T-cell (primary cell): ENCODE measurements at regions not wholly inside any gene's neighbourhood (a gene's known extent, or its start where the extent isn't known, plus 50 kb on each side); places are given as distances from the start of the nearest gene placed in this dataset.

Source experiments
- ATAC-seq, 4 experiments: fragments of 200-7000 bp in 3 of 4; fragments of 150-1000 bp in 1 of 4; cut with Tn5 transposase; replicated peaks in 1 of 4; 1 replicate in 3 of 4; 2 replicates in 1 of 4; pipeline ENCODE4 v1.10.0; 2021; ENCODE audit warnings: moderate library complexity in 3 of 4, mild to moderate bottlenecking in 2 of 4, moderate number of reproducible peaks in 1 of 4
- CTCF ChIA-PET, 2 donors: fragments of 300-600 bp; sonication (Branson Sonifier 250); formaldehyde crosslinking; loops; one replicate each; lab custom pipeline; 2022; ENCODE audit warnings: antibody characterized with exemption in 2 of 2; lab: Charles Lee
- POLR2A ChIA-PET, 2 donors: fragments of 300-600 bp; sonication (Branson Sonifier 250); formaldehyde crosslinking; loops; one replicate each; lab custom pipeline; 2022; ENCODE audit warnings: antibody characterized with exemption in 2 of 2; lab: Charles Lee
- DNase-seq, 35 experiments: peaks; one replicate each; pipeline versions ENCODE4 v3.0.0 to v3.0.0-alpha.2; 2013 to 2023
- H3K27ac ChIP-seq: one replicate; pipeline ENCODE4 v1.5.1; 2013; ENCODE audit warnings: low read length
- H3K27me3 ChIP-seq, 2 experiments: replicated peaks in 1 of 2; 1 replicate in 1 of 2; 2 replicates in 1 of 2; pipeline versions ENCODE4 v1.6.1 to v1.7.0; 2013; ENCODE audit warnings: low read length in 1 of 2, mixed read lengths in 1 of 2; ENCODE audit not compliant: control insufficient read depth in 2 of 2, insufficient read depth in 2 of 2; ENCODE audit errors: extremely low read depth in 1 of 2
- H3K36me3 ChIP-seq, 2 donors: 1 replicate in 1 of 2; 2 replicates in 1 of 2; pipeline versions ENCODE4 v1.6.1 to v1.7.0; 2013; ENCODE audit warnings: low read length in 1 of 2; ENCODE audit not compliant: control insufficient read depth in 2 of 2, insufficient read depth in 1 of 2; ENCODE audit errors: extremely low read depth in 1 of 2
- H3K4me1 ChIP-seq, 2 experiments: 1 replicate in 1 of 2; 2 replicates in 1 of 2; pipeline versions ENCODE4 v1.6.1 to v1.7.0; 2013; ENCODE audit warnings: low read length in 2 of 2, mixed read lengths in 1 of 2; ENCODE audit not compliant: insufficient read depth in 2 of 2, control insufficient read depth in 1 of 2; ENCODE audit errors: extremely low read depth in 1 of 2
- H3K4me3 ChIP-seq, 2 donors: 1 replicate in 1 of 2; 2 replicates in 1 of 2; pipeline versions ENCODE4 v1.5.1 to v1.7.0; 2013; ENCODE audit warnings: mild to moderate bottlenecking in 2 of 2, low read length in 1 of 2, moderate library complexity in 1 of 2; ENCODE audit not compliant: control insufficient read depth in 1 of 2; ENCODE audit errors: extremely low read depth in 1 of 2
- H3K9me3 ChIP-seq: 2 replicates; pipeline ENCODE4 v1.7.0; 2013
- H3K27ac Mint-ChIP-seq, 2 donors: one replicate each; pipeline ENCODE4 v1.8.0; 2020 to 2021; ENCODE audit warnings: mild to moderate bottlenecking in 2 of 2, mixed read lengths in 2 of 2
- H3K27me3 Mint-ChIP-seq, 2 donors: one replicate each; pipeline ENCODE4 v1.8.0; 2021 to 2022; ENCODE audit warnings: mixed read lengths in 2 of 2
- H3K36me3 Mint-ChIP-seq: one replicate; pipeline ENCODE4 v1.8.0; 2021; ENCODE audit warnings: mixed read lengths
- H3K4me1 Mint-ChIP-seq, 3 donors: one replicate each; pipeline ENCODE4 v1.8.0; 2020 to 2022; ENCODE audit warnings: mixed read lengths in 3 of 3, mild to moderate bottlenecking in 1 of 3
- H3K4me3 Mint-ChIP-seq, 3 donors: one replicate each; pipeline ENCODE4 v1.8.0; 2020 to 2022; ENCODE audit warnings: mild to moderate bottlenecking in 3 of 3, mixed read lengths in 3 of 3, moderate library complexity in 3 of 3
- H3K9me3 Mint-ChIP-seq, 3 donors: one replicate each; pipeline ENCODE4 v1.8.0; 2020 to 2022; ENCODE audit warnings: mixed read lengths in 3 of 3
- WGBS: methylation state at CpG from one replicate; pipeline ENCODE4 v1.1.5; 2013; ENCODE audit warnings: missing lambda C conversion rate; ENCODE audit not compliant: insufficient coverage; 5-methylcytosine and 5-hydroxymethylcytosine counted together

- no peaks in the 10 kb centered on the region for H3K36me3 Mint-ChIP-seq
- Histone ChIP-seq H3K27ac (no peak overlapping the region), H3K27me3 (no peaks in the 10 kb centered on the region), H3K36me3 (no peaks in the 10 kb centered on the region), H3K4me1 (no peaks in the 10 kb centered on the region), H3K4me3 (no peak overlapping the region), H3K9me3 (no peaks in the 10 kb centered on the region)
- ATAC-seq (no peak), DNase-seq (no peak)
- ChIA-PET CTCF (no interaction called here), POLR2A (no interaction called here)
- peaks cover 13 to 30% of the 10 kb centered on the region in 2 donors for H3K27me3 Mint-ChIP-seq
- no peaks in the 10 kb centered on the region for H3K9me3 Mint-ChIP-seq
- 65% methylated on average over 3 of the region's 3 CpGs for WGBS
- no peak overlapping the region for H3K27ac Mint-ChIP-seq
- no peak overlapping the region for H3K4me3 Mint-ChIP-seq
- no peaks in the 10 kb centered on the region for H3K4me1 Mint-ChIP-seq
Observed at GRCh38 chr2:175837046-175837445, 165.0 kb downstream of the LNPK start.

GRCh38 chr2:175836361-175836760, 165.7 kb downstream of the LNPK start:
- H3K27me3 ChIP-seq: no peaks in the 10 kb centered on the region
- H3K36me3 Mint-ChIP-seq: no peaks in the 10 kb centered on the region
- ATAC-seq: no peak
- H3K27me3 Mint-ChIP-seq: peaks cover 9 to 30% of the 10 kb centered on the region in 2 donors
- no peak overlapping the region for H3K27ac ChIP-seq
- H3K4me1 Mint-ChIP-seq: no peaks in the 10 kb centered on the region
- no peaks in the 10 kb centered on the region for H3K9me3 Mint-ChIP-seq
- no peak overlapping the region for H3K4me3 Mint-ChIP-seq
- H3K9me3 ChIP-seq: no peaks in the 10 kb centered on the region
- H3K27ac Mint-ChIP-seq: no peak overlapping the region
- H3K36me3 ChIP-seq: no peaks in the 10 kb centered on the region
- no peak overlapping the region for H3K4me3 ChIP-seq
- POLR2A ChIA-PET: no interaction called here
- WGBS: no CpG with 5 or more reads among the region's 2 CpGs
- no peaks in the 10 kb centered on the region for H3K4me1 ChIP-seq
- CTCF ChIA-PET: no interaction called here
- DNase-seq: no peak

GRCh38 chr2:175834477-175834876, 167.6 kb downstream of the LNPK start:
- H3K4me3 Mint-ChIP-seq: no peak overlapping the region
- ATAC-seq (no peak), DNase-seq (no peak)
- H3K27ac Mint-ChIP-seq: no peak overlapping the region
- H3K4me1 Mint-ChIP-seq: no peaks in the 10 kb centered on the region
- no CpG with 5 or more reads among the region's 5 CpGs for WGBS
- peaks cover 6 to 19% of the 10 kb centered on the region in 2 donors for H3K27me3 Mint-ChIP-seq
- Histone ChIP-seq H3K27me3 (no peaks in the 10 kb centered on the region), H3K27ac (no peak overlapping the region), H3K36me3 (no peaks in the 10 kb centered on the region), H3K9me3 (no peaks in the 10 kb centered on the region), H3K4me1 (no peaks in the 10 kb centered on the region), H3K4me3 (no peak overlapping the region)
- no peaks in the 10 kb centered on the region for H3K36me3 Mint-ChIP-seq
- CTCF ChIA-PET: no interaction called here
- POLR2A ChIA-PET: no interaction called here
- H3K9me3 Mint-ChIP-seq: no peaks in the 10 kb centered on the region

- Histone ChIP-seq H3K27ac (no peak overlapping the region), H3K36me3 (no peaks in the 10 kb centered on the region), H3K4me1 (no peaks in the 10 kb centered on the region), H3K9me3 (no peaks in the 10 kb centered on the region), H3K4me3 (no peak overlapping the region), H3K27me3 (no peaks in the 10 kb centered on the region)
- Mint-ChIP-seq H3K27ac (no peak overlapping the region), H3K4me1 (no peaks in the 10 kb centered on the region), H3K36me3 (no peaks in the 10 kb centered on the region), H3K4me3 (no peak overlapping the region), H3K9me3 (no peaks in the 10 kb centered on the region), H3K27me3 (peaks cover 6 to 14% of the 10 kb centered on the region in 2 donors)
- ChIA-PET CTCF (no interaction called here), POLR2A (no interaction called here)
- ATAC-seq (no peak), DNase-seq (no peak)
Observed at GRCh38 chr2:175832866-175833265, 169.2 kb downstream of the LNPK start.

GRCh38 chr2:175829741-175830140, 172.3 kb downstream of the LNPK start:
- Mint-ChIP-seq H3K9me3 (no peaks in the 10 kb centered on the region), H3K4me3 (no peak overlapping the region)
- DNase-seq: no peak

GRCh38 chr2:175827856-175828255, 174.2 kb downstream of the LNPK start:
- POLR2A ChIA-PET: no interaction called here
- H3K9me3 Mint-ChIP-seq: no peaks in the 10 kb centered on the region

More at GRCh38 chr2:175829741-175830140, 172.3 kb downstream of the LNPK start:
- Histone ChIP-seq H3K27me3 (no peaks in the 10 kb centered on the region), H3K27ac (no peak overlapping the region), H3K9me3 (no peaks in the 10 kb centered on the region), H3K36me3 (no peaks in the 10 kb centered on the region), H3K4me3 (no peak overlapping the region), H3K4me1 (no peaks in the 10 kb centered on the region)
- peaks cover 4 to 18% of the 10 kb centered on the region in 2 donors for H3K27me3 Mint-ChIP-seq
- 51% methylated on average over 2 of the region's 4 CpGs for WGBS
- no peaks in the 10 kb centered on the region for H3K4me1 Mint-ChIP-seq
- no peak for ATAC-seq
- POLR2A ChIA-PET: no interaction called here
- no peak overlapping the region for H3K27ac Mint-ChIP-seq
- no peaks in the 10 kb centered on the region for H3K36me3 Mint-ChIP-seq
- CTCF ChIA-PET: no interaction called here

GRCh38 chr2:175824243-175824642, 177.8 kb downstream of the LNPK start:
- H3K4me1 ChIP-seq: no peaks in the 10 kb centered on the region
- H3K36me3 ChIP-seq: no peaks in the 10 kb centered on the region
- ChIA-PET CTCF (no interaction called here), POLR2A (no interaction called here)
- DNase-seq (no peak), ATAC-seq (no peak)
- Mint-ChIP-seq H3K9me3 (no peaks in the 10 kb centered on the region), H3K27me3 (peaks cover 10 to 38% of the 10 kb centered on the region in 2 donors), H3K4me3 (no peak overlapping the region), H3K27ac (no peak overlapping the region), H3K4me1 (no peaks in the 10 kb centered on the region), H3K36me3 (no peaks in the 10 kb centered on the region)
- H3K27ac ChIP-seq: no peak overlapping the region
- WGBS: 67% methylated on average over 1 of the region's 2 CpGs
- no peaks in the 10 kb centered on the region for H3K9me3 ChIP-seq
- no peaks in the 10 kb centered on the region for H3K27me3 ChIP-seq
- no peak overlapping the region for H3K4me3 ChIP-seq

More at GRCh38 chr2:175827856-175828255, 174.2 kb downstream of the LNPK start:
- Mint-ChIP-seq H3K4me1 (no peaks in the 10 kb centered on the region), H3K27ac (no peak overlapping the region), H3K36me3 (no peaks in the 10 kb centered on the region), H3K4me3 (no peak overlapping the region), H3K27me3 (peaks cover 5 to 18% of the 10 kb centered on the region in 2 donors)
- H3K4me1 ChIP-seq: no peaks in the 10 kb centered on the region
- WGBS: no CpG with 5 or more reads among the region's 2 CpGs
- no peaks in the 10 kb centered on the region for H3K9me3 ChIP-seq
- DNase-seq (no peak), ATAC-seq (no peak)
- no peaks in the 10 kb centered on the region for H3K36me3 ChIP-seq
- H3K27me3 ChIP-seq: no peaks in the 10 kb centered on the region
- CTCF ChIA-PET: no interaction called here
- H3K4me3 ChIP-seq: no peak overlapping the region
- H3K27ac ChIP-seq: no peak overlapping the region
